HG03469 (cell line): ENCODE measurements at regions not wholly inside any gene's neighbourhood (a gene's known extent, or its start where the extent isn't known, plus 50 kb on each side); places are given as distances from the start of the nearest gene placed in this dataset.

ENCODE experiments used
- ATAC-seq: cut with Tn5 transposase; IDR thresholded peaks from one replicate; pipeline ENCODE4 v1.9.1; 2021; ENCODE audit warnings: mild to moderate bottlenecking, moderate library complexity, moderate number of reproducible peaks; ENCODE audit not compliant: unreplicated experiment

DNA sequence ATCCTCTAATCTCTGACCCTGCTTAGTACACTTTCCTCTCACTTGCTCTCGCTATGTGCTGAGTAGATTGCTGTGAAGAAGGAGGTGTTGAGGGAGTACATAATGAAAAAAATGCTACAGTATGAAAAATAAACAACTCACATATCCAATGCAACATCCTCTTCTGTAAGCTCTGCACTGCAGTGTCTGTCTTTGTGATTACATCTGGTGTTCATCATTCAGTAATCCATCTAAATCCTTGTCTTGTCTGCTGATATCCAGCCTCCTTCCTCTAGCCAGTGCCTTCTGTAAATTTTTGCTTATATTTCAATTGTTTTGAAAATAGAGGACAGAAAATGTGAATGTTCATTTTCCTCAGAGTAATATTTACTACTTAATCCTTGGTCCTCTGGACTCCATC is 57.4 kb upstream of the CDH12 start:
- ATAC-seq = no peak

- no peak for ATAC-seq
Observed at GRCh38 chr5:22908586-22908985, 55.4 kb upstream of the CDH12 start.

- ATAC-seq = no peak
Observed at GRCh38 chr5:22908129-22908528, 55.0 kb upstream of the CDH12 start.
